Daoy (cell line): ENCODE measurements at regions not wholly inside any gene's neighbourhood (a gene's known extent, or its start where the extent isn't known, plus 50 kb on each side); places are given as distances from the start of the nearest gene placed in this dataset.

ENCODE experiments used
- DNase-seq: peaks from one replicate; pipeline ENCODE4 v3.0.0-alpha.2; 2015; ENCODE audit warnings: low read depth

GRCh38 chr13:84961023-84961422 lies 838.2 kb downstream of the SLITRK6 start:
- no peak for DNase-seq

- DNase-seq, result no peak
Measured at GRCh38 chr13:84959818-84960217, 839.4 kb downstream of the SLITRK6 start.

DNA sequence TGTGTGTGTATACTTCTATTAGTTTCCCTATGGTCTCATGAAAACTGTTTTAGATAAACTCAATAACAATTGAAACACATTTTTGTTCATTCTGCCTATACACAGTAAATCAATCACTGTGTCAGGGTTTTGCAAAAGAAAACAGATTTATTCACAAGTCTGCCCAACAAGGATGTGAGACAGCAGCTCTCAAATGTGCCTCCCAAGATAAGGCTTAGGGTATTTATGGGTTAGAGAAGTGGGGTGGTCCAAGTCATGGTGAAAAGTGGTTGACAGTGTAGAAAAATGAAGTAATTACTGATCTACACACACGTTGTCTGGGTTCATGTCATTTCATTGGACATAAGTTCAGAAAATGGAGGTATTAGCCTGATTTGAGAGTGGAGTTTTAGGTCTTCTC lies 844.6 kb downstream of the SLITRK6 start:
- no peak for DNase-seq

GRCh38 chr13:84951128-84951527 lies 848.1 kb downstream of the SLITRK6 start:
- no peak for DNase-seq

GRCh38 chr13:84946192-84946591 lies 853.0 kb downstream of the SLITRK6 start:
- no peak for DNase-seq

GRCh38 chr13:84940798-84941197 lies 858.4 kb downstream of the SLITRK6 start:
- DNase-seq, result no peak

- no peak for DNase-seq
Measured at GRCh38 chr13:84940167-84940566, 859.1 kb downstream of the SLITRK6 start.

DNA sequence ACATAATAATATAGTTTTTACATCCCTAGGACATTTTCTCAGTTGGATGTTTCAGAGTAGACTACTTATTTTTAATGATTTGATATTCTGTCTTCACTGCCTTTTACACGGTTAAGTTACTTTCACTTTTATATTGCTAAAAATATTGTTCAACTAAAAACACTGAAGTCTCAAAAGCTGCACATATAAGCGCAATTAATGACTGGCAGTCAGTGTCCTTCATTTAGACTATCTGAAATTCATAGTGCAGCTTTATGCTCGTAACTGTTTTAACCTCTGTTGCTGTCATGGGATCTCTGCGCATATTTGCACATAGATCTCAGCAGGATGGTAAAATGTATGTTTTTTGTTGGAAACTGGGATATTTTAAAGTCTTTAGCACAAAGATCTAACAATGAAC lies 864.3 kb downstream of the SLITRK6 start:
- no peak for DNase-seq

GRCh38 chr13:84933797-84934196 lies 865.4 kb downstream of the SLITRK6 start:
- no peak for DNase-seq

DNA sequence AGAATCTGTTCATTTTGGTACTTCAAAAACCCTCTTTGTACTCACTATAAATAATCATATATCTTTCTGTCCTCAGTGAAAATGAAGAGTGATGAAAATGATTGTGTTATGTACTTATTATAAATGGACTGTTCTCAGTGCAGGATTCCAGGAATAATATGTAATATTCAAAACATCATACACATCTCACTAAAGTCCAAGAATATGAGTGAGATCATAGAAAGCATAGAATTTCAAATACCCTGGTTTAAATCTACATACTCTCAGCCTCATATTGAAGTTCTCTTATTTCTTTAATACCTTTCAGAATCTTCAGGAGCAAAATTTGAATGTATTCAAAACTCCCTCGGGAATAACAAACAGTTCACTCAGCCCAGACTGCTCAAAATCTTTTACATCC lies 868.0 kb downstream of the SLITRK6 start:
- DNase-seq, result no peak

DNA sequence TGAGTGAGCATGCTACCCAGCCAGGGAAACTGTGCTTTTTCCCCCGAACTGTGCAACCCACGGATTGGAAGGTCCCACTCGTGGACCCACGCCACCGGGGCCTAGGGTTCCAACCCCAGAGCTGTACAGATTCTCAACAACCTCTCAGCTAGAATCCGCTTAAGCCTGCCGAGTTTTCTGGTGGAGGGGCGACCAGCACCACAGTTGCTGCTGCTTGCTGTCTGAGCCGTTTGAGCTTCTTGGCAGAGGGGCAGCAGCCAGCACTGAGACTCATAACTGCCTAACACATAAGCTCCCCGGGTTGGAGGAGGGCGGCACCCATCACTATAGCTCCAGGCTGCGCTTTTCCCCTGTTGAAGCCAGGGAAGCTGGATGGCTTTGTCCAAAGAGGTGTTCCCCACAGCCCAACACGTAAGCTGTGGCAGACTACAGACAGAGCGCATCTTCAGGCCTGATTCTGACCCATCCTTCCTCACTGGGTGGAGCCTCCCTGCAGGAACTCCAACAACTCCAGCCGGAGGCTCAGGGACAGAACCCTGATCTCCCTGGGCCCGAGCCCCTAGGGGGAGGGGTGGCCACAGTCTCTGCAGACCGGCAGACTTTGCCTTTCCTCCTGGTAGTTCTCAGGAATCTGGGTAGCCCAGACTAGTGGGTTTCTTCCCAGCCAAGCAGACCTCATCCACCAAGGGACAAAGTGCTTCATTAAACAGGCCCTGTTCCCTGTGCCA lies 871.6 kb downstream of the SLITRK6 start:
- DNase-seq, result no peak

DNA sequence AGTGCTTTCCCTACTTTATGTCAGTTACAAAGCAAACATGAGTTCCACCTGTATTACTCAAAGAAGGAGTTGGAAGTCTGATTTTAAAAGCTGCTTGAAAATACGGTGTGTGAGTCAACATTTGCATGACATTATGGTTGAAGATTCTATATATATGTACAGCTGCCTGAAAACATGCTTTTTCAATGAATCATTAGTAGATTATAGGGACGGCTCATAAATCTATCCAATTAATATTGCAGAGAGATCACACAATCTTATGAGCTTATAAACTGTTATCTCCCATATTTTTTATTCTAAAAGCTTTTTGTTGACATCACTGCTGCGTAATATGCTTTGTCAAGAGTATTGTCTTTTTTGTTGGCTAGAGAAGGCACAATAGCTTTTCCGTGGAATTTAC lies 873.8 kb downstream of the SLITRK6 start:
- no peak for DNase-seq

GRCh38 chr13:84923831-84924230 lies 875.4 kb downstream of the SLITRK6 start:
- DNase-seq, result no peak

GRCh38 chr13:84917252-84917878 lies 881.9 kb downstream of the SLITRK6 start:
- no peak for DNase-seq

DNA sequence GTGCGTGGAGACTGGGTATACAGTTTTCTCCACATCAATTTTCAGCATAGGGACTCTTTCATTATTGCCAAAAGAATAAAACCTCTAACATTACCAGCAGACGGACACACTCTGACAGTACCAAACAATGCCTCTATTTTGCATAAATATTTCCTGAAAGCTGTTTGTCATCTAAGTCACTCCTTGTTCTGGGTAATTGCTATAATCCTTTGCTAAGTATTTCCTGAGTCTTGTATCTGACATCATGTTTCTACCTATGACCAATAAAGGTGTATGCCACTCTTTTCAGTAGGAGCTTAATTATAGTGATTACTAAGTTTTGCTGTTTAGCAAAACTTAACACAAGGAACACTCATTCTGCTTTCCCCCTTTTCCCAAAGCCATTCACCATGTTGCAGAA lies 886.5 kb downstream of the SLITRK6 start:
- no peak for DNase-seq

DNA sequence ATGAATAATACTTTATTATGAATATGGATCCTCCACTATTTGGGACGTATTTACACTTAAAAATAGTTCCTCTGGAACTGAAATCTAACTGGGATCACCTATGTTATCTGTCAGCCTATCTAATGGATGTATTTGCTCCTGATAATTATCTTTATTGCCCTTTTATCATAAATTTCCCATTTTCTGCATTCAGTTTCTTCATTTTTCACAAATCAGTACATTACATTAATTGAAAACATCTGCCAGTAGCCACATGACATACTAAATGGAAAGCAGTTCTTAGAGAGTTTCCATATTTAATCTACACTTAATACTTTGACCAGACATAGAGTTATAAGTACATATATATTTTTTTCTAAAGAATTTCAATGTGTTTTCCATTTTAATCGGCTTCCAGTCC lies 888.8 kb downstream of the SLITRK6 start:
- DNase-seq, result no peak

DNA sequence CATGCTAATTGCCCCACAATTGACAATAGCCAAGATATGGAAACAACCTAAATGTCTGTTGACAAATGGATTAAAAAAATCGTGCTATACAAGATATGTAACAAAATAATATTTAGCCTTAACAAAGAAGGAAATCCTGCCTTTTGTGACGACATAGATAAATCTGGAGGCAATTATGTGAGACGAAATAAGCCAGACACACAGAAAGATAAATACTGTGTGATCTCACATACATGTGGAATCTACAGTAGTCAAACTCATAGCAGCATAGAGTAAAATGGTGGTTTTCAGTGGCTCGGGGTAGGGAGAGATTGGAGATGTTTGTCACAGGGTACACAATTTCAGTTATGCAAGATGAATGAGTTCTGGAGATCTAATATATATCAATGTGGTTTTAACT lies 895.8 kb downstream of the SLITRK6 start:
- no peak for DNase-seq

GRCh38 chr13:84902243-84902642 lies 897.0 kb downstream of the SLITRK6 start:
- DNase-seq, result no peak

GRCh38 chr13:84896128-84896527 lies 903.1 kb downstream of the SLITRK6 start:
- DNase-seq, result peak; percentile 42

DNA sequence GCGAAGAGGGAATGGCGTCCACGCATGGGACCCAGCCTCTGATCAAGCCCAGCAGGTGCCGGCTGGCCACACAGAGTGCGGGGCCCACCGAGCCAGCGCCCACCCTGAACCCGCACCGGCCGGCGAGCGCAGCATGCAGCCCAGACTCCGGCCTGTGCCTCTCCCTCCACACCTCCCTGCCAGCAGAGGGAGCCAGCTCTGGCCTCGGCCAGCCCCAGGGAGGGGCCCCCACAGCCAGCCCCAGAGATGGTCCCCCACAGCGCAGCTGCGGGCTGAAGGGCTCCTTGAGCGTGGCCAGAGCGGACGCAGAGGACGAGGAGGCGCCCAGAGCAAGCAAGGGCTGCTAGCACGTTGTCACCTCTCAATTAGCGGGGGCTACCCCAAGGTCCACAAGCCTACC lies 904.5 kb downstream of the SLITRK6 start:
- DNase-seq, result no peak

DNA sequence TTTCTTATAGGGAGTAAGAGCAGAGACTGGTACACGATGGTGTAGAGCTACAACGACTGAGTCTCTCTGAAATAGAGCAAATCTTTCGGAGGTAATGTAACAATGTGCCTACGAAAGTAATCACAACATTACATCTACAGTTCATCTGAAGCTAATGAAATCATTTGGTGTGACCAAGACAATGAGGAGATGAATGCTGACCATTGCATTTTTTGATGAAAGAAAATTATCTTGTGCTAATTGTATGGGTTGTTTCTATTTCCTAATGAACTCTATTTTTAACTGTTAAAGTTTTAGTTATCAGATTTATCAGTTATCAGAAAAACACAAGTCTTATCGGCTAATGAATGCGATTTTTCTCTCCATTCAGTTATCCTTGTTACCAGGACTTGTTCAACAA lies 913.4 kb downstream of the SLITRK6 start:
- DNase-seq, result no peak

- no peak for DNase-seq
Measured at GRCh38 chr13:84873951-84874350, 925.3 kb downstream of the SLITRK6 start.

DNA sequence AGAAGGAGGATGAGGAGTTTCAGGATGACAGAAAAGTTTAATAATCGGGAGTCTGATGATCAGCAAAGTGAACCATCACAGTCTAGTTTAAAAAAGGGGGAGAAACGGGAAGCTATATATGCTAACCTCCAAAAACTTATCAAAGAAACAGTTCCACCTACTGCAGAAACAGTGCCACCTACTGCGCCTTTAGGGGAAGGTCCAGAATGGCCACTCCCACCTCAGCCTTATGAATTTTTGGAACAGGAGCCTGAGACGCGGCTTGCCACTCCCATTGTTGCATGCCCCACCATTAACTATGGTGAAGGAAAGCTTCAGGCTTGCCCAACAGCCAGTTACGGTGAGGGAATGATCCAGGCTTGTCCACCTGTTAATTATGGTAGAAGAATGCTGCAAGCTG lies 929.0 kb downstream of the SLITRK6 start:
- no peak for DNase-seq

GRCh38 chr13:84867246-84867645 lies 932.0 kb downstream of the SLITRK6 start:
- no peak for DNase-seq
